ENCODE measurements at regions not wholly inside any gene's neighbourhood (a gene's known extent, or its start where the extent isn't known, plus 50 kb on each side); places are given as distances from the start of the nearest gene placed in this dataset.
A peak's percentile ranks its signal among the peaks of the same experiment; 100 is the strongest.

DNA sequence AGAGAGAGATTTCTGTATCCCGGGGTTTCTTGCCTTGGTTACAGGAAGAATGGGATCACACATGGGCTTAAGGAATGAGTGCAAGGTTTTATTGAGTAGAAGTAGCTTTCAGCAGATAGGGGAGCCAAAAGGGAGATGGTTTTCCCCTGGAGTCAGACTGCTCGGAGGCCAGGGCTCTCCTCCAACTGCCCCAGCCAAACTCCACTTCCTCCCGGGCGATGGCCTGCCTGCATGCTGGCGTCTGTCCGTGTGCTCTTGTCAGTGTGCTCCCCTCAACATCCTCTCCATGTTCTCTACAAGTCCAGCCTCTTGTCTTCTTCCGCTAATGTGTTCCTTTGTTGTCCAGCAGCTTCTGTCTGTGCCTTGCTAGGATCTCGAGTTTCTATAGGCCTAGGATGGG is 421.3 kb upstream of the ADGRL2 start:
- no peak for DNase-seq

DNA sequence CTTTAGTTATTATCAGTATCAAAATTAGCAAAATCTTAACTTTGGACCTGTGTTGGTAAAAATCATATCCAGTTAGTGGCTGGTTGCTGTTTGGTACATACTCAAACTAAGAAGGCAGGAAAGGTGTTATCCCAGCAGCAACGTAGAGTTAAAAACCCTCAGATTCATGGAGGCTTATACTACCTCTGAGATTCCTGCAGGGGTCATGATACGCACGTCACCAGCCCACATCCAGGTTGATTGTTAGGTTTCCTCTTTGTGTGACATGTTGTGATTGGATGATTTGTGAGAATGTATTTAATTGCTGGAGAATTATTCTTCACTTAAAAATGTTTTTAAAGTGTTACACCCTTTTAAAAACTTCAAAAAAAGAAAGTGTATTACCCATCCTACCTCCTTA is 423.3 kb upstream of the ADGRL2 start:
- no peak for DNase-seq

- no peak for DNase-seq
These were observed 424.7 kb upstream of the ADGRL2 start for GRCh38 chr1:81375884-81376548.

GRCh38 chr1:81374481-81374880 is 426.3 kb upstream of the ADGRL2 start:
- peak; percentile 5 for DNase-seq

DNA sequence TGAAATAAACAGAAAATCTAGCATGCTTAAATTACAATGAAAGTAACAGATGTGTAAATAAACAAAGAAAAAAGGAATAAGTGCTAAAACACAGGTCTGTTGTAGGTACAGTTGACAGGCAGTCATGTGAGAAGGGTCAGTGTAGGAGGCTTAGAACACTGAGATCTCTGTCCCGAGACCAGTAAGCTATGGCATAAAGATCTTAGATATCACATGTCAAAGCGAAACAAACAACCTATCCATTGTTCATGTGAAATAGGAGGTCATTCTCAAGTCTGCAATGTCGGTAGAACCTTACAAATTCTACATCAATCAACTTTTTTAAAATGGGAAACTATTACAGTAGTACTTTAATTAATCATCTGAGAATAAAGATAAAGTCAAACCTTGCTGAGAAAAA is 428.9 kb upstream of the ADGRL2 start:
- DNase-seq: no peak

GRCh38 chr1:81369833-81370232 is 430.9 kb upstream of the ADGRL2 start:
- no peak for DNase-seq

DNA sequence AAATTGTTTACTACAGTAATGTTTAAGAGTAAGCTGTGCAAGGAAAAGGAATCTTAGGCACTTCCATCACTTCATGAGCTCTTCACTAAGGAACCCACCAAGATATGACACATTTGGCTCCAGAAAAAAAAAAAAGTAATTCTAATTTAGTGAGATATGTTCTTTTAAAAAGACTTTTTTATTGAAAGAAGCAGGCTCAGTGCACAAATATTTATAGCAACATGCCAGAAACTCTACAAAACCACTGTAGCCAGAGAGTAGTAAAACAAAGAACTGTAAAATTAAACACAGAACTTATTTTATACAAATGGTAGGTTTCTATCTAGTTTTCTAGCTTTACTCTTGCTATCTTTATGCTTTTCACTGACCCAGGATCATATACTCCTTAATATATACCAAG is 434.6 kb upstream of the ADGRL2 start:
- no peak for DNase-seq

DNA sequence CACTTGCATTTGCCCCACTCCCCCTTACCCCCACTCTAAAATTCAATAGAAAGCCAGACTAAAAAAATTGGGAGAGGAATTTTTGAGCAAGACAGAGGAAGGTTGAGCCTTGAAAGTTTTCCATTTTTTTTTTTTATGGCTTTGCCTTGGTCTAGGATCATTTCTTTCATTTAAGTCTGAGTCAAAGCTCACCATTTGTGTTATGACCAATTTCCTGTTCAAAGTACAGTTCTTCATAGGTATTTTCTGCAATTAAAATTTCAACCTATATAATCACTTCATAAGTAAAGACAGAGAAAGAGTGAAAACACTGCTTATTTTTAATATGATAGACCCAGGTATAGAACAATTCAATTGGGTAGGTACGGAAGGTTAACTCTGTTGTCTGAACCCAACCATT is 436.6 kb upstream of the ADGRL2 start:
- DNase-seq: no peak

GRCh38 chr1:81358151-81358550 is 442.6 kb upstream of the ADGRL2 start:
- DNase-seq: no peak

DNA sequence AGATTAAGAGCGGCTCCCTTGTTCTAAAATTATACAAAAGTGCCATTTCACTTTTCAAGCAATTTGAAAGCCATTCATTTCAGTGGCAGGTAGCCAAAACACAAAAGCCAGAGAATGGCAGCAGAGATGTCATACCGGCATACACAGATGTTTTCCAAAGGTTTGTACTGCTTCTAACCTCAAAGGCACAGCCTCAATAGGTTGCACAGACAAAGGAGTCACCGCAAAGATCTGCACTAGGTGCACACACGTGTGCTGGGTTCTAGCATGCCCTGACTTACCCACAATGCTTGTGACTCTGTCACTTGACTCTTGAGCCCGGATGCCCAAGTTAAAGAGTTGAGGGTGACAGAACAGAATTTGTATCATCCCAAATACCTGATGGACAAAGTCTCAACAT is 448.9 kb upstream of the ADGRL2 start:
- no peak for DNase-seq

DNA sequence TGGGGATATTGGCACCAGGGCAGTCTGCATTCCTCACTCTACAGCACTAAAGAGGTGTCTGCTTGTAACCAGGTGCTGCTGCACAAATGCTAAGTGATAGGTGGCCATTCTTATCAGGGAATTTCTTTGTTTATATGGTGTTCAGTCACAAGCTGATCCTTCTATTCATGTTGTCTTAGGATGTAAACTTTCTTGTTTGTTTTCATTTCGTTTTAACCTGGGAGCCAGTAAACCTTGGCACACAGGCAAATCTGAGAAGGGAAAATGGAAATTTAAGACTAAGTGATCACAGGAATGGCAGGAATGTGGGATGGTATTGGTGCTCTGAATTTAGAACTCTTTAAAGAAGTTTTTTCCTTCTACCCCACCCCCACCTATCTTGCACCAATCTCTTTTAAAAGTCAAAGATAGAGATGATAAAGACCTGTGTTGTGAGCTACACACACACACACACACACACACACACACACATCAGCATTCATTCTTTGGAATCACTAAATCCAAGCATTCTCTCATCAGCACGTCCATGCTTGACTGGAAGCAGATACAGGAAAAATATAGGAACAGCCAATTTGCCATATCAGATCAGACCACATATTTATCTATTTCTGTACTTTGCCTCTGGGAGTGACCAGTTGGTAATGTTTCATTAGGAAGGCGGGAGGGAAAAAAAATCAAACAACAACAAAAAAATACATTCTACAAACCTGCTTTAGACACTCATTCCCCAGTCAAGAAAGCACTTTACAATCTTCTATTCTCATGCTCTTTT is 451.4 kb upstream of the ADGRL2 start:
- DNase-seq: no peak

DNA sequence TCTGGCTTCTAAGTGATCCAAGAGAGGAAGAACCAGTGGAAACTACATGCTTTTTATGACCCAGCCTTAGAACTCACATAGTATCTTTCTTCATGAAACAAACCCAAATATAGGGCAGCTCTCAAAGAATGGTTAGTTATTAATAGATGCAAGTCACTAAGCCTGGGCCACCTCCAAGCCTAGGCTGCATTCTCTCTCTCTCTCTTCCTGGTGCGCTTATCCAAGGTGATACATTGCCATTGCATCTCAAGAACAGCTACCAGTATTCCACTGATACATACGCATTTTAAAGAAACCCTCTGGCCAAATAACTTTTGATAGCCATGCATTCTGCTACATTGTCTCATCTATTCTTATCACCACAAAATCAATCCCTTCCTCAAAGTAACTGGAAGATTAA is 455.6 kb upstream of the ADGRL2 start:
- no peak for DNase-seq

GRCh38 chr1:81340239-81340638 is 460.5 kb upstream of the ADGRL2 start:
- no peak for DNase-seq

DNA sequence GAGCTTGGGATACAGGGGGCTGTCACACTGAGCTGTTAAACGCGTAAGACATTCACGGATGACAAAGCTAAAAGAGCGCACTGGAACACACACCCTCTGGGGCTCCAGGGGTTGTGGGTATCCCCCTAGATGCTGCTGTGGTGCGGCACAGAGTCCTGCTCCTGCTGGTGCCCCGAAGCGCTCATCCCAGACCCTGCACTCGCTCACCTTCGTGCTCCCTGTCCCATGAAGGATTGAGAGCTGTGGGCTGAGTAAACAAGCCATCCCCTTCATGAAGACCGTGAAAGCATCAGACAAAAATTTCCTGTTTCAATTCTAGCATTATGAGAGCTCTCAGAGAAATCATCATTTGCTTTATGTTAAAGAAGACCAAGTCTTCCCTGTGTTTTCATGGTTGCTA is 463.5 kb upstream of the ADGRL2 start:
- DNase-seq: no peak

DNA sequence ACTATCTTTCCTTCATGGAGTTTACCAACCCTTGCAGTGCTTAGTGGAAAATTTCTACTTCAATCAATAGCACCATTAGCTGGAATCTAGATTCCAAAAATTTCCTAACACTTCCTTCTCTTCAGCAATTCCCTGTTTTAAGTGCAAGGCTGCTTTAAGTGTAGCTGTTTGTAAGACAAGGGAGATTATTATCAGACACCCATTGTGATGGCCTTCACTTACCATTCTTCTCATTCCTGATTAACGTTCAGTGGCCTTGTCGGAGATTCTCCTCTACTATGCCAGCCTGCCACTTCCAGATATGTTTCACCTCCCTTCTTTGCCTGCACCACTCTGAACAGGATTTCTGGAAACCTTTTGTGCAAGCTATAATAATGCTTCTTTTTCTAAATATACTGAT is 464.9 kb upstream of the ADGRL2 start:
- no peak for DNase-seq

GRCh38 chr1:81330521-81330920 is 470.2 kb upstream of the ADGRL2 start:
- DNase-seq: no peak

- DNase-seq: no peak
These were observed 470.6 kb upstream of the ADGRL2 start for GRCh38 chr1:81330111-81330510.

- no peak for DNase-seq
These were observed 471.7 kb upstream of the ADGRL2 start for GRCh38 chr1:81329041-81329440.

DNA sequence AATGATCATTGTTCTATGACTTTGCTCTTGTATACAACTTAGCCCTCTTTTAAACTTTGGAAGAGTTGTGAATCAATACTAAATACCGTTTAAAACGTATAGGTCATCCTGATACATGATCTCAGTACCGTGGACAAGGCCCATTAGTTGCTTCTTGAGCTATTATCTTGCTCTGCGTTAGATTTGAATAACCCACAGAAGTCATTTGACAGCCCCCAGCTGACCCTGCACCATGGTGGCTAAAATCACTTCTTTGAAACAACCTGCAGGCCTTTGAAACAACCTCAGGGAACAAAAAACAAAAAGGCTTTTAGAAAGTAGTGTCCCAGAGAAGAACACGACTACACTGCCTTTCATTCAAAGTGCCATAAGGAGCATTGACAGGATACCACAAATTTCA is 473.0 kb upstream of the ADGRL2 start:
- DNase-seq: no peak

GRCh38 chr1:81327103-81327710 is 473.5 kb upstream of the ADGRL2 start:
- DNase-seq: no peak

- no peak for DNase-seq
These were observed 474.5 kb upstream of the ADGRL2 start for GRCh38 chr1:81326212-81326611.

DNA sequence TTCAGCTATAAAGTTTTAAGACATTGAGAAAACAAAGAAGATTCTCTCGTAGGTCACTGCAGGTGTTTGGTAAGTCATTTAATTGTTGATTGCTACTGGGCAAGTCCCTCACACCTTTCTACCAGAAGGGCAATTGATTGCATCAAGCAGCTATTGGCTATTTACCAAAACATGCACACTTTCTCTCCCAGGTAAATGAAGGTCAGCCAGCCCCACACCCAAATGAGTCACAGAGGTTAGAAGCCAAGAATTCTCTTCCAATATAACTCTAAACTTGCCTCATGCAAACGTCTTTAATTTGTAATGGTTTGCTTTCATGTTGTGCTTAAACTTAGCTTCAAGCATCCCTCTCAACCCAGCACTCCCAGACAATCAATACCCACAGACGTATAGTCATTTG is 475.3 kb upstream of the ADGRL2 start:
- no peak for DNase-seq

DNA sequence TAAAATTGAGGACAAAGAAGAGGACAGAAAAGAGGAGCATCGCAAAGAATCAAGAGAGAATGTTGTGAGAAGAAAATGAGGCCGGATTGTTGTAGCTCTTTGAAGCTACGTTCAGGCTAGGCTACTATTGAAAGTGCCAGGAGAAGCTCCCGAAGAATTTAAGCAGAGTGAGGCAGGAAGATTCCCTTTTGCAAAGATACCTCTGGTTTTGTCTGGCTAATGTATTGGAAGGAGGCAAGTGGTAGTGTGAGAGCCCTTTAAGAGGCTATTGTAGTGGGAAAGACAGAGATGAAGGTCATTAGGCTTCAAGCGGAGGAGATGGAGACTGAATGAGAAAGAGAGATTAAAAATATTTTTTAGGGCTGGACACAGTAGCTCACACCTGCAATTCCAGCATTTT is 476.9 kb upstream of the ADGRL2 start:
- no peak for DNase-seq

DNA sequence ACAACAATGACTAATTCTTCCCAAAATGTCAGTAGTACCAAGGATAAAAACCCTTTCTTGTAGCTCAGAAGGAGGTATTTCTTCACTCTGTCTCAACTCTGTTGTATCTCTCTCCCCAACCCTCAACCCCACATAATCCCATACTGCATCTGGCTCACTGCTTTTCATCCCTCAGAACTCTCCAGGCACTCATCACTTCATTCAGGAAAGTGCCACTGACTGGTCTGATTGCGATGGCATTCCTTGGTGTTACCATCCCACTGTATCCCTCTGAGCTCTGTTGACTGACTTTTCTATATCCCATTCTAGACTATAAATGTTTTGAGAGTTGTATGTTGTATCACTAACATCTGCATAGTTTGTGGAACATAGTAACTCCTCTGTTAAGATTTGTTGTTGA is 483.5 kb upstream of the ADGRL2 start:
- DNase-seq: no peak

Data from NCI-H510A (cell line).